Osteoblast (primary cell): ENCODE measurements at regions not wholly inside any gene's neighbourhood (a gene's known extent, or its start where the extent isn't known, plus 50 kb on each side); places are given as distances from the start of the nearest gene placed in this dataset.

Experiments used
- DNase-seq: peaks from one replicate; pipeline ENCODE4 v3.0.0; 2011; ENCODE audit warnings: low spot score, mixed read lengths; ENCODE audit not compliant: insufficient read length; ENCODE audit errors: missing footprints
- H2AFZ ChIP-seq: 2 replicates; pipeline ENCODE4 v1.6.0; 2011; ENCODE audit warnings: mild to moderate bottlenecking, low read length
- H3K27ac ChIP-seq: 2 replicates; pipeline ENCODE4 v1.5.1; 2011; ENCODE audit warnings: mild to moderate bottlenecking, low read depth, low read length, moderate library complexity
- H3K27me3 ChIP-seq: 2 replicates; pipeline ENCODE4 v1.6.0; 2012; ENCODE audit warnings: mild to moderate bottlenecking, control low read depth, inconsistent platforms, low read length, moderate library complexity; ENCODE audit not compliant: insufficient read depth
- H3K36me3 ChIP-seq: 2 replicates; pipeline ENCODE4 v1.5.1; 2011; ENCODE audit warnings: mild to moderate bottlenecking, low read length, control low read depth, moderate library complexity; ENCODE audit not compliant: insufficient read depth
- H3K4me1 ChIP-seq: 2 replicates; pipeline ENCODE4 v1.5.1; 2011; ENCODE audit warnings: mild to moderate bottlenecking, low read length, control low read depth, moderate library complexity; ENCODE audit not compliant: insufficient read depth
- H3K4me2 ChIP-seq: 2 replicates; pipeline ENCODE4 v1.6.0; 2011; ENCODE audit warnings: mild to moderate bottlenecking, low read length; ENCODE audit not compliant: insufficient read depth
- H3K4me3 ChIP-seq: fragments of 200-600 bp; sonication (generic); 3 replicates; pipeline ENCODE4 v1.5.1; 2012; ENCODE audit warnings: mild to moderate bottlenecking, low read length, inconsistent platforms; ENCODE audit not compliant: insufficient read depth
- H3K79me2 ChIP-seq: 2 replicates; pipeline ENCODE4 v1.6.0; 2012; ENCODE audit warnings: mild to moderate bottlenecking, low read length, control low read depth, inconsistent platforms; ENCODE audit not compliant: insufficient read depth
- H3K9me3 ChIP-seq: 2 replicates; pipeline ENCODE4 v1.5.1; 2011; ENCODE audit warnings: low read depth, low read length, control low read depth
- H4K20me1 ChIP-seq: 2 replicates; pipeline ENCODE4 v1.6.0; 2012; ENCODE audit warnings: mild to moderate bottlenecking, low read length, control low read depth; ENCODE audit not compliant: insufficient read depth
- CTCF ChIP-seq: IDR thresholded peaks from 2 replicates; pipeline ENCODE4 v1.5.1; 2011; ENCODE audit warnings: mild to moderate bottlenecking, low read depth, low read length, moderate library complexity; ENCODE audit errors: extremely low read depth

DNA sequence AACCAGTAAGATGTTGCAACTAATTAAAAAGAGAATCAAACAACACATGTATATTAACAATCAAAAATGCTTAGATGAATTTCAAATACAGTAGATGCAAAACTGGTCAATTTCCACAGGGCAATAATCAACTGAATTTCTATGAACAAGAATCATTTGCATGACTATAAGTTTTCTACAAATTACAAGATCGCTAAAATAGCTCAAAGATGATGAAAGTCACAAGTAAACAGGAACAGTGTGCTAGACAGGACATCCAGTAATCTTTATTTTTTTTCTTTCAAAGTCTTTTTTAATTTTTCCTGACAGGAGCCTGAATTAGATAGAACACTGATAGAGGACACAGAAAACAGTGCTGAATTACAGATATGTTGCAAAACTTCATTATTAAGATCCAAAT, 608.2 kb upstream of the DAB2 start:
- Histone ChIP-seq H2AFZ (no peak overlapping the region), H3K4me1 (no peaks in the 10 kb centered on the region), H4K20me1 (no peaks in the 10 kb centered on the region), H3K4me3 (no peak overlapping the region), H3K9me3 (no peaks in the 10 kb centered on the region), H3K27me3 (no peaks in the 10 kb centered on the region), H3K79me2 (no peaks in the 10 kb centered on the region), H3K27ac (no peak overlapping the region), H3K36me3 (no peaks in the 10 kb centered on the region), H3K4me2 (no peak overlapping the region)
- no peak for DNase-seq
- TF ChIP-seq CTCF, result no peak

DNA sequence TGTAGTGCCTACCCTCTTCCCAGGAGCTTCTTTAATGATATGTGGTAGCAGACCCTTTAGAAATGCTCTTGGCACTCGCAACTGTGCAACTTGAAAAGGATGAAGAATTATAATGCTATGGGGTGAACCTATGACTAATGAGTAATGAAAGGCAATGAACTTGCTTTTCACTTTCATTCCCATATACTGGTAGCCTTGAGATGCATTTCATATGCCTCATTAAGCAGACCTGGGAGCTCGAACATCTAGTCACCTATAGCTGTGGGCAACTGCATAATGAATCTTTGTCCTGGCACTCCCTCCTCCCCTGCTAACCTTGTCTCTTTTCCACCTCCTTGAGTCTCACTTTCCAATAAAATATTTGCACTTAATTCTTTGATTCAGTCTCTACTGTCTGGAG, 605.9 kb upstream of the DAB2 start:
- Histone ChIP-seq H3K4me3 (no peak overlapping the region), H3K4me2 (no peak overlapping the region), H2AFZ (no peak overlapping the region), H3K79me2 (no peaks in the 10 kb centered on the region), H3K27ac (no peak overlapping the region), H3K36me3 (no peaks in the 10 kb centered on the region), H3K4me1 (no peaks in the 10 kb centered on the region), H4K20me1 (no peaks in the 10 kb centered on the region), H3K9me3 (no peaks in the 10 kb centered on the region), H3K27me3 (no peaks in the 10 kb centered on the region)
- no peak for TF ChIP-seq CTCF
- no peak for DNase-seq

DNA sequence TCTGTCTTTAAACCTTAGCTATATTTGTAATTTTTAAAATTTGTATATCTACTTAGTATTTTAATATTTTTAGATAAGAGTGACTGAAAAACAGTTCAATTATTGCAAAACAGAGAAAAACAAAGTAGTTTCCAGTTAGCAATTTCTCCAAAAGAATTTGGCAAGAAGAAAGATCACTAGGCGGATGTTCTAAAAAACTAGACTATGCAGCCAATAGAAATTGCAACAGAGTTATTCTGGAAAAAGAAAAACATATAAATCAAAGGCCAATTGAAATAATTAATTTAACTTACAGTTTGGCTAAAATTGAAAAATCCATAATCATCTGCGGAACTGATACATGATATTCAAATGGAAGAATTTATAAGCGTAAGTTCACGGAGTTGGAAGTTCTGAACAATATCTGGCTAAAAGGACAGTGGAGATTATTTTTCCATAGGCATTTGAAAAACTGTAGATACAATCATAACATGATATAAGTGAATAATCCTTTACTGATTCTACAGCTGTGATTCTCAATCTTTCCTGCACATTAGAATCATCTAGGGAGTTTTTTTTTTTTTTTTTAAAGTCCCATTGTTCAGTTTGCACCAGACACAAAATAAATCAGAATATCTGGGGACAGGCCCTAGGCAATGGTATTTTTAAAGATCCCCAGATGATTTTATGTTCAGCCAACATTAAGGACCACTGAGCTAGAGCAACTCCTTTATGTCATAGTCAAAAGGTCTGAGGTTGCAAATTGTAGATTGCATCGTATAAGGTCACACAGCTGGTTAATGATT, 605.1 kb upstream of the DAB2 start:
- Histone ChIP-seq H3K36me3 (no peaks in the 10 kb centered on the region), H3K4me3 (no peak overlapping the region), H3K27ac (no peak overlapping the region), H3K27me3 (no peaks in the 10 kb centered on the region), H3K4me2 (no peak overlapping the region), H2AFZ (no peak overlapping the region), H3K9me3 (no peaks in the 10 kb centered on the region), H3K4me1 (no peaks in the 10 kb centered on the region), H4K20me1 (no peaks in the 10 kb centered on the region), H3K79me2 (no peaks in the 10 kb centered on the region)
- no peak for DNase-seq
- TF ChIP-seq CTCF, result no peak

DNA sequence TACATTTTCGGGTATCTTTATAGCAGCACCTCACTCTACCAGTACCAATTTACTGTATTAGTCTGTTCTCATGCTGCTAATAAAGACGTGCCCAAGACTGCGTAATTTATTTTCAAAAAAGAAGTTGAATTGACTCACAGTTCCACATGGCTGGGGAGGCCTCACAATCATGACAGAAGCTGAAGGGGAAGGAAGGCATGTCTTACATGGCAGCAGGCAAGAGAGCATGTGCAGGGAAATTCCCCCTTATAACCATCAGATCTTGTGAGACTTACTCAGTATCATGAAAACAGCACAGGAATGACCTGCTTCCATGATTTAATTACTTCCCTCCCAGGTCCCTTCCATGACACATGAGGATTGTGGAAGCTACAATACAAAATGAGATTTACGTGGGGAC, 602.6 kb upstream of the DAB2 start:
- DNase-seq, result no peak
- H3K4me2 ChIP-seq, result no peak overlapping the region
- H3K9me3 ChIP-seq, result no peaks in the 10 kb centered on the region
- H3K27me3 ChIP-seq, result no peaks in the 10 kb centered on the region
- no peaks in the 10 kb centered on the region for H4K20me1 ChIP-seq
- no peak for TF ChIP-seq CTCF
- no peak overlapping the region for H2AFZ ChIP-seq
- H3K79me2 ChIP-seq, result no peaks in the 10 kb centered on the region
- H3K4me3 ChIP-seq, result no peak overlapping the region
- no peaks in the 10 kb centered on the region for H3K4me1 ChIP-seq
- no peak overlapping the region for H3K27ac ChIP-seq
- no peaks in the 10 kb centered on the region for H3K36me3 ChIP-seq
